Uterus (tissue), 3 donors: ENCODE measurements at regions not wholly inside any gene's neighbourhood (a gene's known extent, or its start where the extent isn't known, plus 50 kb on each side); places are given as distances from the start of the nearest gene placed in this dataset.

ENCODE experiments used
- DNase-seq, 2 donors: peaks; one replicate each; pipeline ENCODE4 v3.0.0-alpha.2; 2019 to 2020
- H3K27ac ChIP-seq, 2 donors: fragments of 200-600 bp; sonication (generic); 1 replicate in 1 of 2; 2 replicates in 1 of 2; pipeline ENCODE4 v1.5.1; 2016 to 2018
- H3K27me3 ChIP-seq, 2 donors: fragments of 200-600 bp; sonication (generic); one replicate each; pipeline ENCODE4 v1.5.1; 2018 to 2019; ENCODE audit warnings: control low read depth in 1 of 2
- H3K36me3 ChIP-seq, 2 donors: fragments of 200-600 bp; sonication (generic); one replicate each; pipeline ENCODE4 v1.5.1; 2019; ENCODE audit warnings: control low read depth in 1 of 2
- H3K4me1 ChIP-seq, 2 donors: fragments of 200-600 bp; sonication (generic); one replicate each; pipeline ENCODE4 v1.5.1; 2018 to 2019; ENCODE audit warnings: control low read depth in 1 of 2
- H3K4me3 ChIP-seq, 2 donors: fragments of 200-600 bp; sonication (generic); 1 replicate in 1 of 2; 2 replicates in 1 of 2; pipeline ENCODE4 v1.5.1; 2018 to 2019; ENCODE audit warnings: mild to moderate bottlenecking in 1 of 2
- H3K9me3 ChIP-seq, 2 donors: fragments of 200-600 bp; sonication (generic); one replicate each; pipeline ENCODE4 v1.5.1; 2019; ENCODE audit warnings: control low read depth in 1 of 2
- CTCF ChIP-seq, 4 experiments: fragments of 200-600 bp in 2 of 4; fragments of 450-650 bp in 2 of 4; sonication (generic) in 2 of 4; IDR thresholded peaks; one replicate each; pipeline ENCODE4 v1.5.1; 2016 to 2019; ENCODE audit warnings: antibody characterized with exemption in 4 of 4, mild to moderate bottlenecking in 2 of 4, moderate library complexity in 1 of 4
- POLR2A ChIP-seq, 2 donors: fragments of 450-650 bp; IDR thresholded peaks; one replicate each; pipeline ENCODE4 v1.6.1; 2016; ENCODE audit warnings: antibody characterized with exemption in 2 of 2, mild to moderate bottlenecking in 1 of 2, moderate library complexity in 1 of 2
- intact Hi-C: fragments of 100-400 bp; cut with DNase I; formaldehyde crosslinking; loops from one replicate; pipeline ENCODE4 v1.15.1; 2023; ENCODE audit warnings: low total_unique reads
- donor health status: DM: yes; HTN: yes; CAD: no.

DNA sequence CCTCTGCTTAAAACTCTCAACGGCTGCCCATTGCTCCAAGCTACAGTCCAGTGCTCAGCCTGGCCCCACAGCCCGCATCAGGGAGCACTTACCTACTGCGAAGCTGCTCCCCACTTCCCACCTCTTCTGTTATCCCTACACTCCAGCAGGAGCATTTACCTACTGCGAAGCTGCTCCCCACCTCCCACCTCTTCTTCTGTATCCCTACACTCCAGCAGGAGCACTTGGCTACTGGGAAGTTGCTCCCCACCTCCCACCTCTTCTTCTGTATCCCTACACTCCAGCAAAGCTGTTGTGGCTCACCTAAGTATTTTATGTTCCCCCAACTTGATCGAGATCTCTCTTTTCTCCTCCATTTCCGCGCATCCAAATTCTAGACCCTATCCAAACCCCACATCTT, 563.3 kb upstream of the ZFP42 start:
- DNase-seq = no peak
- no peaks in the 10 kb centered on the region for H3K9me3 ChIP-seq
- no peaks in the 10 kb centered on the region for H3K4me1 ChIP-seq
- no peak overlapping the region for H3K4me3 ChIP-seq
- H3K36me3 ChIP-seq = no peaks in the 10 kb centered on the region
- H3K27ac ChIP-seq = no peak overlapping the region
- no peak for TF ChIP-seq POLR2A (IDR thresholded peaks at IDR 0.05)
- no peak for TF ChIP-seq CTCF (IDR thresholded peaks at IDR 0.05)
- no peaks in the 10 kb centered on the region for H3K27me3 ChIP-seq
- intact Hi-C loops = no loop called here

DNA sequence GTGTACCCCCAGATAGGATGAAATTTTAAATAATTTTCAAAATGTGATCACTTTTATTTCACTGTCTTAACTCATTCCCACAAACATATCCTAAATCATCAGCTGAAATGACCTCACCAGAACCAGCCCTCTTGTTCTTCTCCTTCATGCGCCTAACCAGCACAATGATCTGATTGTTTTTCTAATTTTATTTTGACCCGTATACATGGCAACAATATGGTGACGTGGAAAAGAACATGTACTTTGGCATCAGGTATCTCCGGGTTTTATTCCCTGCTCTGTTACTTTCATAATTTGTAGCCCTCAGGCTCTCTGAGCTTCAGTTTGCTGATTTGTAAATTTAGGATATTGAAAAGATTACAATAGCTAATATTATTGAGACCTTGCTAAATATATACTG, 562.4 kb upstream of the ZFP42 start:
- Histone ChIP-seq H3K4me1 (no peaks in the 10 kb centered on the region), H3K9me3 (no peaks in the 10 kb centered on the region), H3K27ac (no peak overlapping the region), H3K4me3 (no peak overlapping the region), H3K36me3 (no peaks in the 10 kb centered on the region), H3K27me3 (no peaks in the 10 kb centered on the region)
- no peak for DNase-seq
- intact Hi-C loops = no loop called here
- no peak for TF ChIP-seq POLR2A (IDR thresholded peaks at IDR 0.05)
- no peak for TF ChIP-seq CTCF (IDR thresholded peaks at IDR 0.05)

DNA sequence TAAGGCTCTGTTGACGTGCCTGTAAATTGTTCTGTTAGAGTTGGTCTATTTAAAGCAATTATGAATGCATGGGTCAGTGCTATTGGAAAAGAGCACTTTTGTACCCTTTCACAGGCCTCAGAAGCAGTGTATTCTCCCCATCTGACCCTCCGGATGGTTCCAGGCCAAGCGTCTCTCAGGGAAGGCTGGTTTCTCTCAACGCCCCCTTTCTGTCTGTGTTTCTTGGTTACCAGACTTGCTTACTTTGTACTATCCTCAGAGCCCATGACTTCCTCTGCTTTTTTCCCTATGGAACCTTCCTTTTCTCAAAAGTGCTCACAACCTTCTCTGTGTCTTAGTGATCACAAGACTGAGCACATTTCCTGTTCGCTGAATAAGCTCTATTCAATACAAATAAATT, 559.3 kb upstream of the ZFP42 start:
- H3K4me3 ChIP-seq = no peak overlapping the region
- no peaks in the 10 kb centered on the region for H3K36me3 ChIP-seq
- no peak overlapping the region for H3K27ac ChIP-seq
- TF ChIP-seq CTCF (IDR thresholded peaks at IDR 0.05) (no peak), POLR2A (IDR thresholded peaks at IDR 0.05) (no peak)
- H3K27me3 ChIP-seq = no peaks in the 10 kb centered on the region
- no peaks in the 10 kb centered on the region for H3K9me3 ChIP-seq
- DNase-seq = no peak
- intact Hi-C loops = no loop called here
- no peaks in the 10 kb centered on the region for H3K4me1 ChIP-seq

DNA sequence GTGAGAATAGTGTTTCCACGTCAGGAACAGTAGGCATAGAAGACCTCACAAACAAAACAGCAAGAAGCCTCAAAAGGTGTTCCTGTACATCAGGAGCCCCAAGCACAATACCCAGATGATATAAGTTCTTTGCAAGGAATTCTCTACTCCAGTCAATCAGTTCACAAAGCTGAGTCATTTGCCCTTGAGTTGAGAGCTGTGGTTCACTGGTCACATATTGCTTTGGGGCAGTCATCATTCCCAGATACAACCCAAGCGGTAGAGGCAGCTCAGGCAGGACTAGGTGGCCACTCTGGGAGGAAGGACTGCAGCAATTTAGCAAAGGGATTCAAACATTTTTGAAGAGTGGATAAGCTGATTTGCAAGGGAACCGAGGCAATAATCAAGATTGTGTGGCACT, 551.5 kb upstream of the ZFP42 start:
- no peaks in the 10 kb centered on the region for H3K4me1 ChIP-seq
- no peak for TF ChIP-seq CTCF (IDR thresholded peaks at IDR 0.05)
- TF ChIP-seq POLR2A (IDR thresholded peaks at IDR 0.05) = no peak
- H3K27me3 ChIP-seq = no peaks in the 10 kb centered on the region
- intact Hi-C loops = no loop called here
- no peak for DNase-seq
- H3K36me3 ChIP-seq = no peaks in the 10 kb centered on the region
- H3K27ac ChIP-seq = no peak overlapping the region
- no peak overlapping the region for H3K4me3 ChIP-seq
- H3K9me3 ChIP-seq = no peaks in the 10 kb centered on the region

- no peaks in the 10 kb centered on the region for H3K4me1 ChIP-seq
- no peaks in the 10 kb centered on the region for H3K9me3 ChIP-seq
- no peak overlapping the region for H3K4me3 ChIP-seq
- no peak overlapping the region for H3K27ac ChIP-seq
- intact Hi-C loops = no loop called here
- TF ChIP-seq CTCF (IDR thresholded peaks at IDR 0.05) (no peak), POLR2A (IDR thresholded peaks at IDR 0.05) (no peak)
- H3K36me3 ChIP-seq = no peaks in the 10 kb centered on the region
- no peak for DNase-seq
- H3K27me3 ChIP-seq = no peaks in the 10 kb centered on the region
These were observed 545.9 kb upstream of the ZFP42 start for GRCh38 chr4:187449702-187450101.
